GM18867 (cell line): ENCODE measurements at regions not wholly inside any gene's neighbourhood (a gene's known extent, or its start where the extent isn't known, plus 50 kb on each side); places are given as distances from the start of the nearest gene placed in this dataset.

Source experiments
- ATAC-seq: cut with Tn5 transposase; IDR thresholded peaks from one replicate; pipeline ENCODE4 v1.9.1; 2021; ENCODE audit warnings: mild to moderate bottlenecking, moderate library complexity; ENCODE audit not compliant: unreplicated experiment

DNA sequence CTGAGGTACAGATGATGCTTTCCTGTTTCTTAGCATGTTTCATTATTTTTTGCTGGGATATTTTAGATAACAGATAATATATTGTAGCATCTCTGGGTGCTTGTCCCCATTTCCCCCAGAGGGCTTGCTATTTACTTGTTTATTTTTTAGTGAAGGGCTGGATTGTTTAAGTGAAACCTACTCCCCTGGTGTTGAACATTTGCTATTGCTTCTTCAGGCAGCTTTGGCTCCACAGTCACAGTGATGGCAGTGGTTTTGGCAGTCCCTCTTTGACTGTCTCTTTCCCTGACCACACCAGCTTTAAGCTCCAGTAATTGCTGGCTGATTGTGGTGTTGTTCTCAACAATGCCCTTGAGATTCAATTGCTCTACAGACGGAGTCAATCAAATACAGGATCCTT, 128.9 kb downstream of the KLF13 start:
- ATAC-seq, result no peak

DNA sequence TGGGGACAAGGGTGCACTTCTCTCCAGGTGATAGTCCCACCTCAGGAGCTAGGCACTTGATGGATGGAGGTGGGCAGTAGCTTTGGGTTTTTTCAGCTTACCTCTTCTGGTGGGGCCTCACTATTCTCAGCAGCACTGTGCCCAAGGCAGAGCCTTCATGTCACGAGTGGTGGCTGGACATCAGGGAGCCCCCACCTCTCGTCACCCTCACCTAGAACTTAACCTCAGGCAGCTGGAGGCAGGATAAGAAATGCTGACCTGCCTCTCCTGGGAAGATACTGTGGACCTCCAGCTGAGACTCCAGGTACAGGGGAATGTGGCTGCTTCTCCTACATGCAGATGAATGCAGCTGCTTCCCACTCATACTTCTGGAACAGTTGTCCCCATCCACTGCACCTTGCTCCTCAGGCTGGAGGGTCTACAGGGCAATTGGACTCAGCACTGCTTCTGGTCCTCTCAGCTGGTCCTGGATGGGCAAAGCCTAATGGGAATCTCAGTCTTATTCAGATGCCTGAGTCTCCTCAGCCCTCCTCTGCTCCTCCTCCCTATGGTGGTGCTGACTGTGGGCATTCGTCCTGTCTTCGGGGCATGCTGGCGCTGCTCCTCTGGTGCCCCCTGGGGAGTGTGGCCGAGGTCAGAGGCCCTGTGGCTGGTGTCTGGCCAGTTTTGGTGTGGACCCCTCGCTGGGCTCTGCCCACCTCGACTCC, 129.9 kb downstream of the KLF13 start:
- ATAC-seq, result no peak

DNA sequence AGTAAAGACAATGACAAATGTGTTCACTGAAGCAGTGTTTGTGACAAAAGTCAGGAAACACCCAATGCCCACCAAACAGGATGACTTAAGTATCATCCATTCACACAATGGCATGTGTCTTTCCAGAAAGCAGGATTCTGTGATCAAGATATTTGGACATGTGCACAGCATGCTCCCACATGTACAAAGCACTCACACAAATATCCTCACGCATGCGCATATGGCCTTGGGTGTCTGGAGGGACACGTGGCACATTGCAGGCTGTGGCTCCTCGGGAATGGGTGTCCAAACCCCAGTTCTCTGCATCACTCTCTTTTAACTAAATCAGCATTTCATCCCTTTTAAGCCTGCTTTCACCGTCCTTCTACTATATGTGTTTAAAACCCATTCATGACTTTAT, 130.5 kb downstream of the KLF13 start:
- ATAC-seq, result no peak

- ATAC-seq, result no peak
These were observed 131.2 kb downstream of the KLF13 start for GRCh38 chr15:31457631-31458526.

GRCh38 chr15:31458596-31459399, 132.2 kb downstream of the KLF13 start:
- ATAC-seq, result peak; percentile 90

DNA sequence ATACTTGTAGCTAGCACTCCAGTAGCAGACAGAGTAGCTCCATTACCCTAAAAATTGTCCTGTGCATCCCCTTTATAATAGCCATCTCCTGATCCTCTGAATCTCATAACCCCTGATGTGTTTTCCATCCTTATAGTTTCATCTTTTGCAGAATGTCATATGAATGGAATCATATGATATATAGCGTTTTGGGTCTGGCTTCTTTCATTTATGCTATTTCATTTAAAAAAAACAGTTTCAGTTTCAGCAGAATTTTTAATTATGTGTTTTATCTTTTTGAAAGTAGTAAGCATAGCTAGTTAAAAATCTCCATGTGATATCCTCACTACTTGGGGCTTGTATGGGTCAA, 132.7 kb downstream of the KLF13 start:
- no peak for ATAC-seq

GRCh38 chr15:31461375-31461774, 134.7 kb downstream of the KLF13 start:
- ATAC-seq, result no peak

GRCh38 chr15:31461911-31462480, 135.4 kb downstream of the KLF13 start:
- ATAC-seq, result no peak

- no peak for ATAC-seq
These were observed 137.0 kb downstream of the KLF13 start for GRCh38 chr15:31463521-31464102.

- ATAC-seq, result no peak
These were observed 137.8 kb downstream of the KLF13 start for GRCh38 chr15:31464216-31465082.

- ATAC-seq, result no peak
These were observed 138.7 kb downstream of the KLF13 start for GRCh38 chr15:31465083-31465955.

- no peak for ATAC-seq
These were observed 140.7 kb downstream of the KLF13 start for GRCh38 chr15:31467361-31467760.

- no peak for ATAC-seq
These were observed 142.5 kb downstream of the KLF13 start for GRCh38 chr15:31468911-31469785.

- ATAC-seq, result no peak
These were observed 143.3 kb downstream of the KLF13 start for GRCh38 chr15:31469786-31470525.

- ATAC-seq, result no peak
These were observed 144.1 kb downstream of the KLF13 start for GRCh38 chr15:31470756-31471155.

- no peak for ATAC-seq
These were observed 145.2 kb downstream of the KLF13 start for GRCh38 chr15:31471731-31472430.
